SIG-M5 treated with dmso at 0.1 percent for 504 hours (cell line): ENCODE measurements at regions not wholly inside any gene's neighbourhood (a gene's known extent, or its start where the extent isn't known, plus 50 kb on each side); places are given as distances from the start of the nearest gene placed in this dataset.
"Not testable (repeated sequence)": the region's sequence is repeated elsewhere in the genome, so short reads cannot be mapped to it uniquely, and the experiment has no call there.

Experiments
- DNase-seq: peaks from one replicate; lab custom pipeline; 2025; ENCODE audit not compliant: unreplicated experiment; lab: John Stamatoyannopoulos, UW

DNA sequence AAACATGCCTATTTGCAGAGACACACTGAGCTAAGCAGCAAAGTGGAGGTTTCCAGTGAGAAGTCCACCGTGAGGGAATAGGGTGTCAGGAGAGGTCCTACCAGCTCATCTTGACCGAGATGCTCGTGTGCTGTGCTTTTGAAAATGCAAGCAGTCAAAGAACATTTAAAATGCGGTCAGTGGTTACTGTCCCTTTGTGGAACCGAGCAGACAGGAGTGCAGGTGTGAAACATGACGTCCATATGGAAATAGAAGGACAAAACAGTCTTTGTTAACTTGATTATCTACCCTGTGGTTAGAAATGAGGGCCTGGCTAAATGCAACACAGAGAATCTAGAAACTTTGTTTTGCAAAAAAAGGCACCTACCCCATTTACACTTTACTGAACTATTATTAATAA, 473.3 kb downstream of the SPATA31A6 start:
- not testable (repeated sequence) for DNase-seq

GRCh38 chr9:42657496-42657895, 474.0 kb downstream of the SPATA31A6 start:
- not testable (repeated sequence) for DNase-seq

GRCh38 chr9:42697146-42697545, 513.7 kb downstream of the SPATA31A6 start:
- not testable (repeated sequence) for DNase-seq

DNA sequence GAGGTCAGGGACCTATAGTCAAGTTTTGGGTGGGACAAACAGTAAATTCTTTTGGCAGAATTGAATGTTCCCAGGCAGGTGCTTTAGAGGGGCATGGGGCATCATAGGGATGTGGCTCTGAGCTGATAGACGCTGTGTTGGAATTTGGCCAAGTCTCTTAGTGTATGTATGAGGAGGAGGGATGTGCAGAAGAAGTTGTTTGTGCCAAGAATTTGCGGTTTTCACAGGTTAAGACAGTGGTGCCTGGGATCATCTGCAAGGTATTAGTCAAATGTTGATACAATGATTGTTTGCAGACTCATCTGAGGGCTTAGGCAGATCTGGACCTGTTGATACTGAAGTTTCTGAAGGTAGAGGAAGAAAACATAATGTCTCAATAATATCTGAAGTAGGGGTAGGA, 519.4 kb downstream of the SPATA31A6 start:
- DNase-seq, result not testable (repeated sequence)

DNA sequence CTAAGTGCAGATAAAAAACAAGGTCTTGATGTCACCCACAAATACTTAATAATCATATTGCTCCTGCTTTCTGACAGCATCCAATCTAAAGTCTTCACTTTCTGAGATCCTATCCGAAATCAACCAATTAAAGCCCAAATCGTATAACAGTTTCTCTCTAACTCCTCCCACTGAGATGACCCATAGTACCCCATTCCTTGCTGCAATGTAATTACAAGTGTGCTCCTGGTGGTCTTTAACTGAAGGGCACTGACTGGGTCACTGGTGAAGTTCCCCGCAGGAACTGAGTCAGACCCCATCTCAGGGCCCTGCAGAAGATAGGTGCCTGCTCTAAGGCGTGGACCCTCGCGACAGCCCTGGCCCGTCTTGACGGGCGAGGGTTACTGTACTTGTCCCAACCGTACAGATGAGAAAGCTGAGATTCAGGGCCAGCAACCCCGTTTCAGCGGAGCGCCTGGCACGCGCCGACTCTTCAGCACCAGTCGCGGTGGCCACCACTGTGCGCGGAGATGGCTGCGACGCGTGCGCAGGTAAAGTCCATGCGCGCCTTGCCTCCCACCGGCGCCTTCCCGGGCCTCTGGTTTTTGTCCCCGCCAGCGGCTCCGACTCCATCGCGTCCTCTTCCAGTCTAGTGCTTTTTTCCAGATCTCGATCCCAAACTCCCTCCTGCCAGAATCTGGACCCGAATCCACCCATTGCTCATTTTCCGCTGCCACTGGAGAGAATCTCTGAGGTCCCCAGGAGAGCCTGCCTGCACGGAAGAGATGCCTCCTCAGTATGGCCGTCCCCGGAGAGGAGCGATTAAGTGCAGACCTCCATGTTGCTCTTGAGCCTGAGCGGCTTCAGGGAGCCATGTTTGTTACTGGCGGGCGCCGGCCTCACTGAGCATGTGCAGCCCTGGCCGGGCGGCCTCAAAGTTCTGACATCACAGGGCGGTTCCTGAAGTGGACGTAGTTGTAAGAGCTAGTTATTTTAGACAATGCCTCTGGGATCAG, 541.7 kb downstream of the SPATA31A6 start:
- DNase-seq, result not testable (repeated sequence)

DNA sequence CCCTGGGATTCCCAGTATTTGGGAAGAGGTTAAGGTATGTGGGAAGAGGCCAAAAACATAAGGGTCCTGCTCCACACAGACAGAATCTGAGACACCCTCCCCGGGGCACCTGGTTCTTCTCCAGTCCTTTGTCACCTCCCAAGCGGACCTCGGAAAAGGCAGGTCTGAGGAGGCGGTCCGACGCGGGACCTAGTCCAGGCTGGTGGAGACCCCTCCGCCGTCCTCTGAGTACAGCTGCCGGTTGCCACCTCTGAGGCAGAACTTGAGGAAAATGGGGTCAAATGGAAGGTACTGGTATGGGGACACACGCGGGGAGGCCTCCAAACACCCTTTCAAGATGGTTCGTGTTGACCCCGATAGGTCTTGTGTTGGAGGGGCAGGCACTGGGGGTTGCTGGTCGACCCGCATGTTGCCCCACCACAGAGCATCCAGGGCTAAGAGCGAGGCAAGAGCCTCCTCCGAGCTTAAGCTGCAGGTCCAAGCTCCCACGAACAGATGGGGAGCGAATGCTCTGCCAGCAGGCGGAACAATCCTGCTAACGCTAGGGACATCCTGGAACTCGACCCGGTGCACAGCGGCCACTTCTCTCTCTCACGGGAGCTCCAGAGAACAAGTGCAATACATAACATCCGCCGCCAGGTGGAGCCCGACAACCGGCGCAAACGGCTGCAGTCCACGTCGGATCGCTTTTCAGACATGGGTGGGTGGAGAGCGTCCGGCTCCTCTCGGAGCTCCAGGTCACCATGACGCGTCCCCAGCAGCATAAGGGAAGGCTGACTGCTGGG, 559.8 kb downstream of the SPATA31A6 start:
- DNase-seq, result peak; percentile 19

DNA sequence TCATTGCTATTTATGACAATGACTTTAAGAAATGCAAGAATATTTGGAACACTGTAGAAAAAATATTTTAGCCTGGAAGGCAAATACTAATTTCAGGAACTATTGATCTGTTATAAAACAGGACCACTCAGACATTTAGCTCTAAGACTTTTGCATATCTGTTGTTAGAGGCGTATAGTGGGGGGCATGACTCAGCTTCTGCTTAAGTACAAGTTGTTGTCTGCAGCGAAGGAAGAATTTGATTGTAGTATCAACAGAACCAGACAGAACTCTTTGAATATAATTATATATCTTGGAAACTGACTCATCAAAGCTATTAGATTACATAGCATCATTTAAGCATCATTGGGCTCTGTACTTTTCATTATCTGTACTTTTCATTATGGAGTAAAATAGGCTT, 573.8 kb downstream of the SPATA31A6 start:
- DNase-seq, result not testable (repeated sequence)

DNA sequence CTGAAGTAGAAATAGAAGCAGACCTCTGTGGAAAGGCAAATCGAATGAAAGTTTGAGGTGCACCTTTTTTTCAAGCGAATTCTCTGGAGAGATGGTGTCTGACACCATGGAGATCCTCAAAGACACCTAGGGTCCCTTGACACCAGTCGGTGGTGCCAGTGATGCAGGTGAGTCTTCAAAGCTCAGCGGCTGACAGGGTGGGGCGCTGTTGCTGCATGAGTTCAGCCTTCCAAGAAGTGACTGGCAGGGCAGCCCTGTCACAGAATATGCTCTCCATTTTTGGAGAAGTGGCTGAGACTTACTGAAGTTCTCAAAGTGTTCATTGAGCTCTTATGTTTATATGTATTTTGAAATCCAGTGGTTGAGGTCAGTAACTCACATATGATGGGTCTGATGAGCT, 575.9 kb downstream of the SPATA31A6 start:
- DNase-seq, result not testable (repeated sequence)

GRCh38 chr9:42782201-42782600, 598.7 kb downstream of the SPATA31A6 start:
- DNase-seq, result not testable (repeated sequence)

- not testable (repeated sequence) for DNase-seq
Observed at GRCh38 chr9:42792725-42793124, 609.3 kb downstream of the SPATA31A6 start.

DNA sequence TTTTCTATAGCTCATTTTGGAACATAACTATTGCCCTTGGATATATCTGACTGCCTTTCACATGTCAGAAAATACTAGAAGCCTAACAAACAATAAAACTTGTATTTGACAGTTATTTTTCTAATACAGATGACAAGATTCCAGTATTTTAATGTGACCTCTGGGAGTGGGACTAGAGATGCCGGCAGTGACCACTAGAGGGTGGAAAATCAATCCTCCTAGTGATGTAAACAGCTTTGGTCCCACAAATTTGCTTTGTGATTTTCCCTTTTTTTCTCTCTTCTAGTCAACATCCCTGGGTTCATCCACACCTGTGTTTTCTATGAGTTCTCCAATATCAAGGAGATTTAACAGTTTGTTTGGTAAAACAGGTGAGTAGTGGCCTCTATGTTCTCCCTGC, 615.1 kb downstream of the SPATA31A6 start:
- not testable (repeated sequence) for DNase-seq

DNA sequence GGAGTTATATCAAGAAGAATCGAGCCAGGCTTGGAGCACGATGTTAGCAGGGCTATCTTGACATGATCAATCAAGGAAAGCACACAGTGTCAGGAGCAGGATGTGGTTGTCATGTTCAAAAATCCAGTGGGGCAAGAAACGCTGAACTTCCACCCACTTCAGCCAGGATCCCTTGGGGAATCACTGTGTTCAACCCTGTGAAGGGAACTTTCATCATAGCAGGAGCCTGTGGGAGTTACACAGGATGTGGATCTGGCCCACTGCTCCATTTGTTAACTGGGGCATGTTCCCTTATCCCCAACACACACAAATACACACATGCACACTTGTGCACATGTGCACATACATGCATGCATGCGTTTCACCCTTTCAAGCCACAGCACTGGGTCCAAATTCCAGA, 619.3 kb downstream of the SPATA31A6 start:
- not testable (repeated sequence) for DNase-seq

DNA sequence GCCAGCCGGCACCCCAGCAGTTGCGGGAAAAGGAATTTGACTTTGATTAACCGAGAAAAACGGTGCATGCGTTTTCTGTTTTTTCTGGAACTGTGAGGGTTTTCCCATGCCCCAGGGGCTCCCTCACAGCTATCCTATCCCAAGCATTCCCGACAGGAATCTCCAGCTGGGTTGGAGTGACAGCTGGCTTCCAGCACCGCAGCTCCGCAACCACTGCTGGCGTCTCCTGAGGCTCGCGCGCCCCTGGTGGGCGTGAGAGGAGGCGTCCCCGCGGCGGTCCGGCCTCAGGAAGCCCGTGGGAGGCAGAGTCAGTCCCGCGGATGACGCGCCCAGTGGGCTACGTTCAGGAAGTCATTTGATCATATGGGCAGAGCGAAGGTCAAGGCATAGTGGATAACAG, 623.2 kb downstream of the SPATA31A6 start:
- not testable (repeated sequence) for DNase-seq

DNA sequence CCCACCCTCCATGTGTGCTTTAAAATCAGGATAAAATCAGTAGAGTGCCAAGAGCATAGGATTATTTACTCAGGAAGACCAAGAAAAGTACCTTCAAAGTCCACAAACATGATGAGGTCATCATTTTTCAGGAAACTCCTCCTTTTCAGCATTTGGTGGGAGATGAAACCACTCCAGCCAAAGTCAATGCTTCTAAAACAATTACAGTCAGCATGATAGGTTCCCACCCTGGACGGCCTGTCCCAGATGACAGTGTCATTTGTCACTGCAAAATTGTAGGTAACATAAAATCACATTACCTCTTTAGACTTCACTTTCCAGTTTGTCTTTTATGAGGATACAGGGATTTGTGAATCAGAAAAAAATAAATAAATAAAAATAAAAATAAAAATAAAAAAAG, 638.0 kb downstream of the SPATA31A6 start:
- DNase-seq, result not testable (repeated sequence)

- not testable (repeated sequence) for DNase-seq
Observed at GRCh38 chr9:42848156-42848555, 664.7 kb downstream of the SPATA31A6 start.

- not testable (repeated sequence) for DNase-seq
Observed at GRCh38 chr9:42850896-42851693, 667.6 kb downstream of the SPATA31A6 start.

GRCh38 chr9:42851701-42852100, 668.2 kb downstream of the SPATA31A6 start:
- DNase-seq, result not testable (repeated sequence)

DNA sequence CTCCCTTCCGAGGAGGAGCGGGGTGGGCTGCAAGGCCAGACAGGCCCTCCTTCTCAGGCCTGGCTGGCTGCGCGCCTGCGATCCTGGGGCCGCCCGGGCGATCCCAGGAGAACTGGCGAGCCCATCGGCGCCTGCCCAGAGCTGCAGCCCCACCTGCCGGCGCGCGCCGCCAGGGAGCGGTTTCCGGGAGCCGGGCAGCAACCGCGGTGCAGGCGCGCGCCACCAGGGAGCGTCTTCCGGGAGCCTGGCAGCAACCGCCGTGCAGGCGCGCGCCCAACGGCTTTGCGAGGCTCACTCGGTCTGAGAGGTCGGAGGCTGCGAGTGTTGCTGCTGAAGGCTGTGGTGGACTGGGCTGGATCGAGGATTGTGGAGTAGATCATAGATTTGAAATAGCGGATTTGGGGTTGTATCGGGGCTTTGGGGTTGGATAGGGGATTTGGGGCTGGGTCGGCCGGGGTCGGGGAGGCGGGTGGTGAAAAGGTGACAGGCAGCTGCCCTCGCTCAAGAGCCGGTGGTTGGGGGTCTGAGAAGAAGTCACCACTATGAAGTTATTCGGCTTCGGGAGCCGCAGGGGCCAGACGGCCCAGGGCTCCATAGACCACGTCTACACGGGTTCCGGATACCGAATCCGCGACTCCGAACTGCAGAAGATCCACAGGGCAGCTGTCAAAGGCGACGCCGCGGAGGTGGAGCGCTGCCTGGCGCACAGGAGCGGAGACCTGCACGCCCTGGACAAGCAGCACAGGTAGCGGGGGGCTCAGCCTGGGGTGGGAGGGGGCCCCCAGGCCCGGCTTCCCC, 668.9 kb downstream of the SPATA31A6 start:
- DNase-seq, result not testable (repeated sequence)

DNA sequence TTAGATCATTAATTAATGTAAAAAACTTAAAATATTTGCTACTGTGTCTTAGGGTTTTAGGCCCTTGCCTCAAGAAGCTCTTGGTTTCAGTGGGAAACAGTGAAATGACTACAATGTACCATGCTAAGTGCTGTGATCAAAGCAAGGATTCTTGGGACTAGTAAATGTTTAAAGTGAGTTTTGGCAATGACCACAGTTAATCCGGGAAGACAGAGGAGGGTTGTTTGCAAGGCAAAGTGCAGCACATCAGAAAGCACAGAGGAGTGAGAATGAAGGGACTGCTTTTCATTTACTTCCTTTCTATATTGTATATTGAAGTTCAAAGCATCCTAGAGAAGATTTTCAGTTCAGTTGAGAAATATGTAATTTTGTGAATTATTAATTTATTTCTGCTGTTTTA, 676.7 kb downstream of the SPATA31A6 start:
- DNase-seq, result not testable (repeated sequence)

GRCh38 chr9:42862465-42862864, 679.0 kb downstream of the SPATA31A6 start:
- not testable (repeated sequence) for DNase-seq
